ENCODE measurements at regions not wholly inside any gene's neighbourhood (a gene's known extent, or its start where the extent isn't known, plus 50 kb on each side); places are given as distances from the start of the nearest gene placed in this dataset.

DNA sequence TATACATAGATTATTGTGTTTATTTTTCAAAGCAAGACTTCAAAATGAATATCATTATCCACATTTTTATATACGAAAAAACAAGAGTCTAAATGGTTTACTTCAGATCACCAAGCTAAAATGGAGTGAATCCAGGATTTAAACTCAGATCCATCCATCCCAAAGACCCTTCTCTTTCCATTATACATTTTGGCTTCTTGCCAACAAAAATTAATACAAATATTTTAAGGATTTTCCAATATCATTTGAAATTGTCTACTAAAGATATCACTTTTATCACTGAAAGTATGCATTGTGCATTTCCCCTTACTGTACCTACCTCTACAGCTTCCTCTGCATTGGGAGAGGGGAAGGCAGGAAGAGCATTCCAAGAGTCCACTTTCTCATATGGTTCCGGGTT is 541.2 kb downstream of the RPS29 start (continued):
- TF ChIP-seq FOSL2 (IDR thresholded peaks at IDR 0.05; ENCODE audit: borderline replicate concordance, low read depth): no peak
- no peak for TF ChIP-seq EZH2phosphoT487 (IDR thresholded peaks at IDR 0.05; ENCODE audit: borderline replicate concordance, low read depth)
- no peak for TF ChIP-seq ELF1 (IDR thresholded peaks at IDR 0.05)
- TF ChIP-seq, protein P1, sequence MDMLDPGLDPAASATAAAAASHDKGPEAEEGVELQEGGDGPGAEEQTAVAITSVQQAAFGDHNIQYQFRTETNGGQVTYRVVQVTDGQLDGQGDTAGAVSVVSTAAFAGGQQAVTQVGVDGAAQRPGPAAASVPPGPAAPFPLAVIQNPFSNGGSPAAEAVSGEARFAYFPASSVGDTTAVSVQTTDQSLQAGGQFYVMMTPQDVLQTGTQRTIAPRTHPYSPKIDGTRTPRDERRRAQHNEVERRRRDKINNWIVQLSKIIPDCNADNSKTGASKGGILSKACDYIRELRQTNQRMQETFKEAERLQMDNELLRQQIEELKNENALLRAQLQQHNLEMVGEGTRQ (IDR thresholded peaks at IDR 0.05; ENCODE audit: borderline replicate concordance, low read depth, low read length): no peak
- TF ChIP-seq NRF1 (IDR thresholded peaks at IDR 0.05; ENCODE audit: low read depth, low read length): no peak
- no peak for TF ChIP-seq POLR2AphosphoS5 (IDR thresholded peaks at IDR 0.05; ENCODE audit: low read depth, low read length)

DNA sequence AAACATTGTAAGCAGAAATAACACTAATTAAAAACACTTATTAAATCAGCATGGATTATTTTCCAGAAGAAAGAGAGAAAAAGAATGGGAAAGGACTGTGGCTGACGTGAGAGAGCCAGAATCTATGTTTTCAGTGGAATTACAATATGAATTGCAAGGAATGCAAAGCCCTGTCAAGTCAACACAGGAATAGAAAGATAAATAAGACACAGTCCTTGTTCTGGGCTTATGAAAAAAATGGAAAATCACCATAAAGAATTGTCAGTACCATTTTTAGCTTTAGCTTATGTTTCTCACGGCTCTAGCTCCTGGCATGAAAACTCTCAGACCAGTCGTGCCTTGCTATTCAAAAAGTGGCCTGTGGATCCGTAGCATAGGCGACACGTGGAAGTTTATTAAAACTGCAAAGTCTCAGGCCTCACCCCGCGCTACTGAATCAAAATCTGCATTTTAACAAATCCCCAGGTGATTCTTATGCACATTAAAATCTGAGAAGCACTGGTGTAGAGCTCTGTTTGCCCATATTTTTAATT is 549.1 kb downstream of the RPS29 start:
- DNase-seq: no peak
- H3F3A ChIP-seq (replicated peaks; ENCODE audit: insufficient read depth): no peaks in the 10 kb centered on the region
- no peaks in the 10 kb centered on the region for H3K79me2 ChIP-seq (ENCODE audit: insufficient read depth)
- H3K4me2 ChIP-seq: no peak overlapping the region
- H3K4me1 ChIP-seq (ENCODE audit: control insufficient read depth in 1 of 2, insufficient read depth in 2 of 2, low read depth in 1 of 2, low read length in 1 of 2): no peaks in the 10 kb centered on the region
- H2AFZ ChIP-seq (ENCODE audit: low read depth): no peak overlapping the region
- H3K36me3 ChIP-seq (replicated peaks in 1 of 2; ENCODE audit: control insufficient read depth in 1 of 2, insufficient read depth in 2 of 2, low read length in 1 of 2): no peaks in the 10 kb centered on the region
- no peaks in the 10 kb centered on the region for H4K20me1 ChIP-seq (ENCODE audit: insufficient read depth)
- no peak overlapping the region for H3K4me3 ChIP-seq (ENCODE audit: low read depth in 2 of 2, low read length in 1 of 2)
- no peaks in the 10 kb centered on the region for H3K27me3 ChIP-seq (ENCODE audit: insufficient read depth)
- TF ChIP-seq RFX5 (IDR thresholded peaks at IDR 0.05; ENCODE audit: low read length): no peak
- no peak for TF ChIP-seq IRF3 (IDR thresholded peaks at IDR 0.05; ENCODE audit: low read depth, low read length)
- TF ChIP-seq RCOR1 (IDR thresholded peaks at IDR 0.05; ENCODE audit: low read length): no peak
- no peak for TF ChIP-seq FOSL2 (IDR thresholded peaks at IDR 0.05; ENCODE audit: borderline replicate concordance, low read depth)
- no peak for TF ChIP-seq TEAD4 (IDR thresholded peaks at IDR 0.05; ENCODE audit: borderline replicate concordance, insufficient read depth)
- TF ChIP-seq SIN3A (IDR thresholded peaks at IDR 0.05; ENCODE audit: borderline replicate concordance, low read depth, low read length): no peak
- no peak for TF ChIP-seq EZH2phosphoT487 (IDR thresholded peaks at IDR 0.05; ENCODE audit: borderline replicate concordance, low read depth)
- TF ChIP-seq, protein P1 (IDR thresholded peaks at IDR 0.05; ENCODE audit: borderline replicate concordance, low read depth, low read length): no peak
- no peak for TF ChIP-seq NRF1 (IDR thresholded peaks at IDR 0.05; ENCODE audit: low read depth, low read length)
- TF ChIP-seq EP300 (IDR thresholded peaks at IDR 0.05; ENCODE audit: borderline replicate concordance in 1 of 2, low read depth in 1 of 2, low read length in 1 of 2): no peak
- TF ChIP-seq MEF2A (IDR thresholded peaks at IDR 0.05; ENCODE audit: borderline replicate concordance, low read depth): no peak
- POLR2A ChIA-PET: no interaction called here
- H3K9me2 ChIP-seq: no peaks in the 10 kb centered on the region
- no peak overlapping the region for H3K9ac ChIP-seq
- H3K27ac ChIP-seq (ENCODE audit: low read depth in 2 of 2, low read length in 1 of 2): no peak overlapping the region
- CTCF ChIA-PET: no interaction called here
- no peaks in the 10 kb centered on the region for H3K9me3 ChIP-seq
- 45% methylated on average over 8 of the region's 8 CpGs for WGBS (ENCODE audit: low lambda C conversion rate)

All from SK-N-SH (cell line).